NCI-H446 treated with DMSO at 0.1 percent for 48 hours (cell line): ENCODE measurements at regions not wholly inside any gene's neighbourhood (a gene's known extent, or its start where the extent isn't known, plus 50 kb on each side); places are given as distances from the start of the nearest gene placed in this dataset.

Experiments used
- DNase-seq: peaks from one replicate; lab custom pipeline; 2025; lab: John Stamatoyannopoulos, UW

DNA sequence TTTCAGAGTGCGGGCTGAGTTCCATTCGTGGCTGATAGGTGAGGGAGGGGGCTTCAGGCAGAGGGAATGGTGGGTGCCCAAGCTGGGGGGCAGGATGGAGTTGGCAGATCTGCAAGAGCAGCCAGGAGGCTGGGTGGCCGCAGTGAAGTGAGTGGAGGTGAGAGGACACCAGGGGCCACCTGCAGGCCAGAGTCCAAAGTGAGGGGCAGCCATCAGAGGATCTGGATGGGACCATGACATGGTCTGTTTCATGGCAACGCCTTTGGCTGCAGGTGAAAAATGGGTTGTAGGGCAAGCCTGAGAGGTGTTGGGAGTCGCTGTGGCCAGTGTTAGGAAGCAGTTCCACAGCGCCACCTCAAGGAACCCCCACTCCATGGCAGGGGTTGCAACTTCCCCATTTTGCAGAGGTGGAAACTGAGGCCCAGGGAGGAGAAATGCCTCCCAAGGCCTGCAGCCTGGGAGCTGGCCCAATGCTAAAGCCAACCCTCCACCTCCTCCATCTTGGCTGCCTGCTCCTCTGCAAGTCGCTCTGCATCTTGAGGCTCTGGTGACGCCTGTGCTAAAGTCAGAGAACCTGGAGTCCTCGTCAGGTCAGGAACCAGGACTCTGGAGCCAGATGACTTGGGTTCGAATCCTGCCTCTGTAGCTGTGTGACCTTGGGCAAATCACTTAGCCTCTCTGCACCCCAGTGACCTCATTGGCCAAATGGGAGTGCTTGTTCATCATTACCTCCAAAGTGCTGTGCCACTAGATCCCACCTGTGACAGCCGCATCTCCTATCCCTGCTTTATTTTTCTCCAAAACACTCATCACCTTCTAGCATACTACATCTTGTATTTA is 153.8 kb downstream of the CEBPB start:
- no peak for DNase-seq

DNA sequence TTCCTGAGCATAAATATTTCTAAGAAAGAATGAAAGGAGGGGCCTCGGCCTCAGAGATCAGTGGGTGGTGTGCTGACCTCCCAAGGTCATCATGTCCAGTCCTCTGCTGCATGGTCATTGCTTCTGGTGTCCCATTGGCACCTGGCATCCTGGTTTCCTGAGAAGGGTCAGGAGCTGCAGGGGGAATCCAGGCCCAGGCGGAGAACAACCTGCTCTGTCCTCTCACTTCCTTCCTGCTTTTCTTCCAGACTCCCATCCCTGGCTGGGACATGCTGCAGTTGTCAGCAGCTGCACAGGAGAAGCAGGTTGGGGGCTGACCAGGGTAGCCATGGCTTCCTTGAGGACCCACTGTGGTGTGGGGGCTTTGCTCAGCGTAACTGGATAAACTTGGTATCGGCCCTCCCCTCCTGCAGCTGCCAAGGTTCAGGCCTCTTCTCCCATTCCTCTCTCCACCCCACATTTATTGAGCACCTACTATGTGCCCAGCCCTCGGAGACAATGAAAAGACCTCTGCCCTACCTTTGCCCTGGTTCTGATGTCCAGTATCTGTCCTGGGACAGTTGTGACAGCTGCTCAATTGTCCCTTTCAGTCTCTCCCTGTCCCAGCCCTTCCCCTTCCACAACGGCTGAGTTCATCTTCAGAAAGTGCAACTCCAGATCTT is 155.2 kb downstream of the CEBPB start:
- DNase-seq = no peak

DNA sequence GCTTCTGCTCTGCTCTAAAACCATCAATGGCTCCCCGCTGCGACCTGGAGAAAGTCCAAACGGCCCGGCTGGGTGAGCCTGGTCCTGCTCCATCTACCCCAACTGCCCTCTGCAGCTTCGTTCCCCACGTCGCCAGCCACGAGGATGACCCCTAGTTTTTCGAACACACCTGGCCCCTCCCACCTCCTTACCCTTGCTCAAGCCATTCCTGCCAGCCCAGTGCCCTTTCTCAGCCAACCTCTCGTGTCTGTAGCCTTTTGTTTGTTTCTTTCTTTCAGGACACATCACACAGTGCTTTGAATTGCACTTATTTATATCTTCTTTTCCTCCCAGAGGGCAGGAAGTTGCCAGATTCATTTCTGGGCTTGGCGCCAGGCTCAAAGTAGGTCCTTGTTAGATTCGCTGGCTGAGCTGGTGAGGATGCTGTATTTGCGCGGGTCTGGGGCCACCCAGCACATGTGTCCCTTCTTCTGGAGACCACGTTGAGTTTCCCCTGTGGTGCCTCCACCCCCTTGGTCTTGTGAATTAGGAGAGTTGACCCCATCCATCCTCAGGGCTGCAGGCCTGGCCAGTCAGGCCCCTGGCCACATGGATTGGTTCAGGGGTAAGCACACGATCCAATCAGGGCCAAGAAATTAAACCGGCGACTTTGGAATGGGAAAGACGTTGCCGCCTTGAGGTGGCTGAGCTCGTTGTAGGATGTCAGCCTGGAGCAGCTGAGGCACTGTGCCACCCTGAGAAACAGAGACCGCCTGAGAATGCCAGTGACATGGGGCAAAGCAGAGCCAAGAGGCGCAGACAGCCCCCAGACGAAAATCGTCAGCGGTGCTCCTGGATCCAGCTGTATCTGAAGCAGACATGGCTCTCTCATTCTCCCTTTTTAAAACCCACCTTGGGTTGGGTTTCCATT is 156.0 kb downstream of the CEBPB start:
- peak; percentile 88 for DNase-seq

DNA sequence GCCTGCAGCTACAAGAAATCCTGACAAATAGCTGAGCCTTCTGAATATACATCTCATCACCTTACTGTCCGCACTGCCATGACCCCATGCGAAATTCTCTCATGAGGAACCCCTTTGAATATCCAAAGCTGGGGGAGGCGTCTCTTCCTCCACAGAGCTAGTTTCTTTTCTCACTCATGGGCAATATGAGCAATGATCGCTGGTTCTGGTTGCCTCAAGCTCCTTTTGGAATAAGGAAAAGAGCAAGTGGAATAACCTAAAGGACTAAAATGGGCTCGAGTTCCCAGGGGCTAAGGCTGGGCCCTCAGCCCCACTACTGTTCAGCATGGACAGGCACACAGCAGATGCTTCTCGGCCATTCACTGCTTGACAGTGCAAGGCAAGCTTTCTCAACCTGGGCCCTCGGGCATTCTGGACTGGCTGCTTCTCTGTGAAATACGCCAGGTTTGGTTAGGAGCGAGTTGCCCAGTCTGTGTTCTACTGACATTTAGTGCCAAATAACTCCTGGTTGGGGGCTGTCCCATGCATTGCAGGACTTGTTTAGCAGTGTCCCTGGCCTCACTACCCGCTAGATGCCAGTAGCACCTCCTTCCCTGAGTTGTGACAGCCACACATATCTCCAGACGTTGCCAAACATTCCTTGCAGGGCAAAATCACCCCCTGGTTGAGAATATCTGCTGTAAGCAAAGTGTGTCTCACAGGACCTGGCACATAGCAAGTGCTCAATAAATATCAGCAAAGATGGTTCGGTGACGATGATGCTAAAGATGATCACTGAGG is 156.8 kb downstream of the CEBPB start:
- DNase-seq = no peak

DNA sequence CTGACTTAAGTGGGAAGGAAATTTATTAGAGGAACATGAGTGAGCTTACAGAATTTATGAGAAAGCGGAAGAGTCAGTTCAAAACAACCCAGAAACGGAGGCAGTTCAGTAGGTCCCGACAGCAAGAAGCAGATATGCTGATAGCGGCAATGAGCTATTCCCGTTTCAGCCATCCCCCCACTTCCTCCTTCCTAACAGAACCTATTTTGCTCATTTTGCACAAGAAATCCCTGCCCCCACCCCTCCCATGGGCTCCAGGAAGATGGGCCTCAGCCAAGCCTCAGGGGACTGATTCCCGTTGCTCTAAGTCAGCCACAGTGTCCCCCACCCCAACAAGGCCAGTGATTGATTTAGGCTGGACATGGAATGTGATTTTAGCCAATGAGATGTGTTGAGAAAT is 157.5 kb downstream of the CEBPB start:
- no peak for DNase-seq

DNA sequence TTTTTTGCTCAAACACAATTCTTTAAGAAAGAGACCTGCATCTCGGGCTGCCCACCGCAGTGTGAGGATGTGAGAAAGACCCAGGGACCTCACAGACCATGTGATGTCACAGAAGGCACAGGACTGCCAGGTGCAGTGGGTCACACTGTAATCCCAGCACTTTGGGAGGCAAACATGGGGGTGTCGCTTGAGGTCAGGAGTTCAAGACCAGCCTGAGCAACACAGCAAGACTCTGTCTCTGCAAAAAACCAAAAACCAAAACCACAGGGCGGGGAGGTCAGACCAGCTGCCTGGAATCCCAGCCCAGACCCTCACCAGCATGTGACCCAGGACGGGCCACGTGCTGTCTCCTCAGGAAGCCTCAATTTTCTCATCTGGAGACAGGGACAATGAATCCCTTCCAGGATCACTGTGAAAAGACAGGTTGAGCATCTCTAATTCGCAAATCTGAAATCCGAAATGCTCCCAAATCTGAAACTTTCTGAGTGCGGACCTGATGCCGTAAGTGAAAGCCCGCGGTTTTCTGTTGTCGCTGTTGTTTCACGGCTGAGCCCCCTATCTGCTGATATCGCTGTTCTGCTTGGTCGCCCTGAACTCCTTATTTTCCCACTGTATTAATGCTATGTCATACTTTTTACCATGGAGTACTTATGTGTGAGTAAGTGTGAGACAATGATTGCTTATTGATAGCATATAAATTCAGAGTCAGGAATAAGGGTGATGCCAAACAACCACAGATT is 159.5 kb upstream of the PTPN1 start:
- no peak for DNase-seq

DNA sequence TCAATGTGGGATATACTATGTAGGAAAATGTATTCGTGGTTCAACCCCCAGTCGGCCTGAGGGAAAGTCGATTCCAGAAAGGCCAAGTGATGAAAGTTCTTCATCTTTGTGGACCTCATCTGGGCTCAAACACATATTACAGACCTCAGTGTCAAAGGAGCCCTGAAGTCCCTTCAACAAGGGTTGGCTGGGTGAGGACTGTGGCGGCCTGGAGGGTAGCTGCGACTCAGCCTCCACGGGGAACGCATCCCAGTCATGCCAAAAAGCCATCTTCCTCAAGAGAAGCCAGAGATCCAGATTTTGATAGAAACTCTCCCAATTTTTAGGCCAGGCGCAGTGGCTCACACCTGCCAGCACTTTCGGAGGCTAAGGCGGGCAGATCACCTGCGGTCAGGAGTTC is 158.6 kb upstream of the PTPN1 start:
- DNase-seq = no peak

DNA sequence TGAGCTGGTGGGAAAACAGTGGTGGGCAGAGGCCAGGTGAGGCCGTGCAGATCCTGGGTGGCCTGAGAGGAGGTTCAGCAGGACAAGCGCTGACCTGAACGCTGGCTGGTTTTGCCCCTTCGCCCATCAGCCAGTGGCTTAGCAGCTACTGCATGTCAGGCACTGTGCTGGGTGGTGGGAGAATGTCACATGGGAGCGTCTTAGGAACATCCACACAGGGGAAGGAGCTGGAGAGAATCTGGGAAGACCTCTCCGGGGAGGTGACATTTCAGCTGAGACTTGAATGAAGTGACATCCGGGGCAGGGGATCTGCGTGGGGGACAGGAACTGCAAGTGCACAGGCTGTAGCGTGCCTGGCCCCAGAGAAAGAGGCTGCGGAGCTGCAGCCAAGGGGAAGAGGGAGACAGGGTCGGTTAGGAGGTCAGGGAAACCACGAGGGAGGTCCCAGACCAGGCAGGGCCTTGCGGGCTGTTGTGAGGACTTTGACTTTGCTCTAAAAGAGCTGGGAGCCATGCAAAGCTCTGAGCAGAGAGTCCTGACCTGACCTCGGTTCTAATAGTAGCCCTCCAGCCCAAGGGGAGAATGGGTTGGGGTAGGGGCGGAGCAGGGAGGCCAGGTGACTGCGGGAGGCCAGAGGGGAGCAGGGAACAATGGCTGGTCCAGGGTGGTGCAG is 156.8 kb upstream of the PTPN1 start:
- no peak for DNase-seq

DNA sequence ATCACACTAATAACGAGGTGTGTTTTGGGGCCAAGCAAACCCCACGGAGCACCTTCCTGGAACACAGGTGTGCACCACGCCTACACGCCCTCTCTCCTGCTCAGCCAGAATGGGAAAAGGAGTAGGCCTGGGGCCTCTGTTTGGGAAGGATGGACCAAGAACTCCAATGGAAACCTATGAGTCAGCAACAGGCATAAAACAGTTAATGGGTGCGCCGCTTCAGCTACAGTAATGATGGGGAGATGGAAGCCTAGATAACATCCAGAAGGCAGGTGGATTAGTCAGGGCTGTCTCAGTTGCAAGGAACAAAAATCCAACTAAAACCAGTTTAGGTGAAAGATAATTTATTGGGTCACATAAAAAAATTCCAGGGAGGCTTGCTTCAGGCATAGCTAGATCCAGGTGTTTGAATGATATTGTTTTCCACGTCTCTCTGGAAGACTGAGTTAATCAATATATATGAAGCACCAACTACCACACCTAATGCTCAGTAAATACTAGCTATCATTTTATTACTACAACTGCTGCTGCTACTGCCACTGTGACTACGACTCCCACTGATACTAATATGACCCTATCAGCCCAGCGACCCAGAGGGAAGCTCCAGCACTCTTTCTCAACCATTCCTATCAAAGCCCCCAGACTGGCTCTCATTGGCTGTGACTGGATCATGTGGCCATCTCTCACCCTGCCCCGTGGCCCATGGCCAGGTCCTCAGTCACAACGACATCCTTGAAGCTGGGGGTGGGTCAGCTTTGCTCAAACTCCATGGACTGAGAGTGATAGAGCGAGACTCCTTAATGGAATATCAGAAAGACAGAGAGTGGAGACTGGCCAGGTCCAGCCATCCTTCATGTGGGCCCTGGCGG is 155.2 kb upstream of the PTPN1 start:
- DNase-seq = no peak

DNA sequence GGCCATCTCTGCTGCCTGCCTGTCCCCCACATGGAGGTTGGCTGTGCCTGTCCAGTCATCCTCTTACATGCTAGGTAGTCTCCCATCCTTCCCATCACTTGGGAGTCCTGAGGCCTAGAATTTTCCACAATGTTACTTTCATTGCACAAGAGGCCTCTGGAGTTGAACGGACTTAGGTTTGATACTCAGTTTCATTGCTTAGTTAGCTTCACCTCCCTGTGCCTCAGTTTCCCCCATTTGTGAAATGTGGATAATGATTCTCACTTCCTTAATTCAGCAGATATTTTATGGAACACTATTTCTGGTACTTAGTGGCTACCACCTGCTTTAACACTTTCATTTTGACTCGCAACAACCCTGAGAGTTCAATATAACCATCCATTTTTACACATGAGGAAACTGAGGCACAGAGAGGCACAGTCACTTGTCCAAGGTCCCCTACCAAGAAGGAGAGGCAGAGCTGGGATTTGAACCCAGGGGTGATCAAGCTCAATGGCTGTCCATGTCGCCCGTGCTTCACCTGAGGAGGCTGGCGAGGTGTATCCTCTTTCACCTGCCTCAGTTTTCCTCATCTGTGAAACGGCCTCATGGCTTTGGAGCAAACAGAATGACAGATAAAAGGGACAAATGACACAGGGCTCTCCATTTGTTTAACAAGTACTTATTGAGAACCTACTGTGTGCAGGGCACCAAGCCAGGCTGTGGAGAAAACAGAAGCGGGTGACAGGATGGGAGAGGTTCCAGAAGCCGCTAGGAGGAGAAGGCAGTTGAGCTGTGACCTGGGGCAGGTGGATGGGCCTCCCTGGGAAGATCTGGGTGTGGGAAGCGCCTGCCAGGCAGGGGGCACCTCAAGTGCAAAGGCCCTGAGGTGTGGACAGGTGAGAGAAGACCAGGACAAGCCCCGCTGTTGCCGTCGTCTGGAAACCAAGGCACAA is 154.3 kb upstream of the PTPN1 start:
- no peak for DNase-seq

DNA sequence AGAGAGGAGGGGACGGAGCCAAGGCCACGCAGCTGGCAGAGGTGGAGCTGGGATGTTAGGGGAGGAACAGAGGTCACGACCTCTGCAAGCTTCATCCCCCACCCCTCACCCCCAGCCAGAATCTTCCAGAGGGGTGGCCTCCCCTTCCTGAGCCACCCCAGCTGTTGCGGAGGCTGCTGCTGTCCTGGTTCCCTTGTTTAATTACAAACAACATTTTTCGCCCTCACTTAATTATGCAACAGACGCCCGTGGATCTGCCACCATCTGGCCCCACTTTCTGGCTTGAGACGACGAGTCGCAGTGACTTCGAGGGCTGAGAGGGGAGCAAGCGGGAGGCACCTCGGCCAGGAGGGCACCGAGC is 153.7 kb upstream of the PTPN1 start:
- no peak for DNase-seq

DNA sequence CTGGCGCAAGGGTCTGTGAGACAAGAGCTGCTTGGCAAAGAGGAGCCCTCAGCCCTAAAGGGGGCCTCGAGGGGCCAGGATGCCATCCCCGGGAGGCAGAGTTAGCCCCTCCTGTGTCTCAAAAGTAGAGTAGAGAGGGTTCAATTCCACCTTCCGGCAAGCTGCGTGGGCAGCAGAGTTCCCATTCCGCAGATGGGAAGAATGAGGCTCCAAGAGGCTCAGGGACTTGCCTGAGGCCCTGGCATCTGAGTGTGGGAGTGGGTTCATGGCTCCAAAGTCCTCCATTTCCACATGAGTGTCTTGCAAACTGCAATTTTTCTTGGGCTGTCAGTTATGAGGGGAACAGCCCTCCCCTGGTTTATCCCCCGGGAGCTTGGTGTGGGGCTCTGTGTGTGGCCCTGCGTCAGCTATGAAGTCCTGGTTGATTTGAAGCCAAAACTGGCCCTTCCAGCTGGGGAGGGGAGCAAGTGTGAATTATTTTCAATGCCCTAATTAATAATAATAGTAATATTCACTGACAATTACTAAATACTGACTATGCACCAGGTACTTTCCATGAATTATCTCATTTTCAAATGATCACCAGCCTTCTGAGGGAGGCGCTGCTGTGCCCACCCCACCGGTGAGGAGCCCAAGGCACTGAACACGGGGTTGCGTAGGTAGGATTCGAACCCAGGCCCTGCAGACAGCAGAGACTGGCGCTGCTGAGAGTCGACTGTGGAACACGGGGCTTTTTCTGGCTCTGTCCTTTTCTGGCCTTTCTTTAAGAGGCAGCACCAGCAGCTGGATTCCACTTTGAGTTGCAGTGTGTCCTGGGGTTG is 153.0 kb upstream of the PTPN1 start:
- DNase-seq = no peak

DNA sequence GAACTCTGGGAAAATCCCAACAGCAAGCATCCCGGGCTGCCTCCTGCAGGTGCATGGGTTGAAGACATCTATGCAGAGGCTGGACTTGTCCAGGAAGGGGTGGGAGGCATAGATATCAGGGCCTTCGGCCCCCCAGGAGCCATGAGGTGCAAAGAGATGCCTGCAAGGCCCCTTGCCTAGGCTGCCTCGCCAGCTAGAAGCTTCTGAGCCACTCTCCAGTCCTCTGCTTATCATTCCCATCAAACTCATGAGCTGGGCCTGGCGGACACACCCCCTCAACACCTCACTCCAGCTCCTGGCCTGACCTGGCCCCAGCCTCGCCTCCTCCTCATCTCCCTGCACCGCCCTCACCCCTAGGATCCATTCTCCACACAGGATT is 152.4 kb upstream of the PTPN1 start:
- DNase-seq = no peak

DNA sequence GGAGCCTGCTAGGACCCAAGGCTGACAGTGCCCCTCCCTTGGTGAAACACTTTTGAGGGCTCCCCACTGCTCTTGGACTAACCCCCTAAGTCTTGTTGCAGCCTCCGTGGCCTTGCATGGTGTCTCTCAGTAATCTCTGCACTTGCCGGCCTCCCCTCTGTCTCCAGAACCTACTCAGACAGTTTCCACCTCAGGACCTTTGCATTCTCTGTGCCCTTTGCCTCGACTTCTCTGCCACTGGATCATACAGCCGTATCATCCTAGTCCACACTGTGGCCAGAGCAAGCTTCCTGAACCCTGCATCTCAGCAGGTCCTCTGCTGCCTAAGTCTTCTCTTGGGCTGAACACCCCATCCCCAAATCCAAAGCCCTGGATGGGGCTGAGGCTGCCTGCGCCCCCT is 152.0 kb upstream of the PTPN1 start:
- DNase-seq = no peak

DNA sequence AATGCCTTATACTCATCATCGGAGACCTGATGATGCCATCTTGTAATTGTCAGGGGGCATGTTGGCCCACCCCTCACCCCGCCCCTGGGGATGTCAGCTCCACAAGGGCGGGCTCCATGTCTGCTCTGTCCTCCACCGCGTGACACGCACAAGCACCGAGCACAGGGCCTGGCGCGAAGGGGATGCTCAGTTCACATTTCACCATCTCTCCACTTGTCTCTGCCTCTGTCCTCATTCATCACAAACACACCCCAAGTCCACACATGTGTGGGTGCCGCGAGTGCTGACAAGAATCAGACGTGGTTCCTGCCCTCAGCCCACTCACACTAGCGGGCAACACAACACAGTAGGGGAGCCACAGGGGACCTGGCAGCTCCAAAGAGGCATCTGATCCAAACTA is 151.2 kb upstream of the PTPN1 start:
- no peak for DNase-seq

DNA sequence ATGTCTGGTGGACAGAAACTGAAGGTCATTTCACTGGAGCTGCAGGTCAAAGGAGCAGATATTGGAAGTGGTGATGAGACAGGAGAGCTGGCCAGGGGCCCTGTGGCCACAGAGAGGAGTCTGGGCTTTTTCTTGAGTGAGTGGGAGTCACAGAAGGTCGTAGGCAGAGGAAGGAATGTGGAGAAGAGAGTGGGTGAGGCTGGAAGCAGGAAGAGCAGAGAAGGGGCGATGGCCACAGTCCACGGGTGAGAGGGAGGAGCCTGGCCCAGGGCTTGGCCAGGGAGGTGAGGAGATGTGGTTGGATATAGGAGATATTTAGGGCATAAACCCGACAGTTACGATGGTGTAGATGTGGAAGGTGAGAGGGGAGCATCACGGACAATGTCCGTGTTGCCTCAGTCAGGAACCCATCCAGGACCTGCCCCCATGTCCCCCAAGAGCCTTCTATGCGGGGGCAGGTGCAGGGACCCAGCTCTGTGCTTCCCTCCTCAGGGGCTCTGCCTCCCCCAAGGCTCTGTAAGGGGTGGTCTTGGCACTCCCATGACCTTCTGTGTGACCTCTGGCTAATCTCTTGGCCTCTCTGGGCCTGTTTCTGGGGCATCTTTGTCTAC is 150.5 kb upstream of the PTPN1 start:
- DNase-seq = no peak

DNA sequence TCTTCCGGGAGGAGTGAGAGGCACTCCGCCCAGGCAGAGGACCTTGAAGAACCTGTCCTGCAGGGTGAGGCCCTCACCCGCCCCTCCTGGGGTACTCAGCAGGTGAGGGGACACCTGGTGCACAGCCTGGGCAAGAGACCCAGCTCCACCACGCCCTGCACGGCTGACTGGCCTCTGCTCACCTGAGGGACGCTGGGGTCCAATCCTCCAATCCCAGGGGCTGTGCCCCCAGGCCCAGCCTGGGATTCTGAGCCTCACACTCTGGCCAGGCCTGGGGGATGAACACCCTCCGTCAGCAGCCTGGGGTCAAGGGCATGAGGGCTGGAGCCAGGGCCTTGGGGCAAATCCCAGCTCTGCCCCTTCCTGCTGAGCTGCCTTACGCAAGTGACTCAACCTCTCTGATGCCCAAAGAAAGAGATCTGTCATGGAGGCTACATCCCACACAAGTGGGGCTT is 149.9 kb upstream of the PTPN1 start:
- no peak for DNase-seq
